Osteoblast (primary cell): ENCODE measurements at regions not wholly inside any gene's neighbourhood (a gene's known extent, or its start where the extent isn't known, plus 50 kb on each side); places are given as distances from the start of the nearest gene placed in this dataset.

ENCODE experiments used
- DNase-seq: peaks from one replicate; pipeline ENCODE4 v3.0.0; 2011; ENCODE audit warnings: low spot score, mixed read lengths; ENCODE audit not compliant: insufficient read length; ENCODE audit errors: missing footprints
- H2AFZ ChIP-seq: 2 replicates; pipeline ENCODE4 v1.6.0; 2011; ENCODE audit warnings: mild to moderate bottlenecking, low read length
- H3K27ac ChIP-seq: 2 replicates; pipeline ENCODE4 v1.5.1; 2011; ENCODE audit warnings: mild to moderate bottlenecking, low read depth, low read length, moderate library complexity
- H3K27me3 ChIP-seq: 2 replicates; pipeline ENCODE4 v1.6.0; 2012; ENCODE audit warnings: mild to moderate bottlenecking, control low read depth, inconsistent platforms, low read length, moderate library complexity; ENCODE audit not compliant: insufficient read depth
- H3K36me3 ChIP-seq: 2 replicates; pipeline ENCODE4 v1.5.1; 2011; ENCODE audit warnings: mild to moderate bottlenecking, low read length, control low read depth, moderate library complexity; ENCODE audit not compliant: insufficient read depth
- H3K4me1 ChIP-seq: 2 replicates; pipeline ENCODE4 v1.5.1; 2011; ENCODE audit warnings: mild to moderate bottlenecking, low read length, control low read depth, moderate library complexity; ENCODE audit not compliant: insufficient read depth
- H3K4me2 ChIP-seq: 2 replicates; pipeline ENCODE4 v1.6.0; 2011; ENCODE audit warnings: mild to moderate bottlenecking, low read length; ENCODE audit not compliant: insufficient read depth
- H3K4me3 ChIP-seq: fragments of 200-600 bp; sonication (generic); 3 replicates; pipeline ENCODE4 v1.5.1; 2012; ENCODE audit warnings: mild to moderate bottlenecking, low read length, inconsistent platforms; ENCODE audit not compliant: insufficient read depth
- H3K79me2 ChIP-seq: 2 replicates; pipeline ENCODE4 v1.6.0; 2012; ENCODE audit warnings: mild to moderate bottlenecking, low read length, control low read depth, inconsistent platforms; ENCODE audit not compliant: insufficient read depth
- H3K9me3 ChIP-seq: 2 replicates; pipeline ENCODE4 v1.5.1; 2011; ENCODE audit warnings: low read depth, low read length, control low read depth
- H4K20me1 ChIP-seq: 2 replicates; pipeline ENCODE4 v1.6.0; 2012; ENCODE audit warnings: mild to moderate bottlenecking, low read length, control low read depth; ENCODE audit not compliant: insufficient read depth
- CTCF ChIP-seq: IDR thresholded peaks from 2 replicates; pipeline ENCODE4 v1.5.1; 2011; ENCODE audit warnings: mild to moderate bottlenecking, low read depth, low read length, moderate library complexity; ENCODE audit errors: extremely low read depth

- Histone ChIP-seq H3K4me3 (no peak overlapping the region), H3K27ac (no peak overlapping the region), H3K9me3 (no peaks in the 10 kb centered on the region), H4K20me1 (no peaks in the 10 kb centered on the region), H3K27me3 (no peaks in the 10 kb centered on the region), H3K36me3 (no peaks in the 10 kb centered on the region), H3K79me2 (no peaks in the 10 kb centered on the region), H3K4me2 (no peak overlapping the region), H3K4me1 (no peaks in the 10 kb centered on the region), H2AFZ (no peak overlapping the region)
- no peak for TF ChIP-seq CTCF
- DNase-seq, result no peak
Observed at GRCh38 chr12:115763376-115763775, 514.1 kb downstream of the MED13L start.

- no peak for TF ChIP-seq CTCF
- H3K9me3 ChIP-seq, result no peaks in the 10 kb centered on the region
Observed at GRCh38 chr12:115762936-115763335, 514.6 kb downstream of the MED13L start.

GRCh38 chr12:115761784-115762183, 515.7 kb downstream of the MED13L start:
- no peak for TF ChIP-seq CTCF
- Histone ChIP-seq H3K4me3 (no peak overlapping the region), H3K4me2 (no peak overlapping the region)

More at GRCh38 chr12:115762936-115763335, 514.6 kb downstream of the MED13L start:
- peaks cover under 1% of the 10 kb centered on the region for H3K27me3 ChIP-seq
- no peak for DNase-seq
- H3K4me2 ChIP-seq, result no peak overlapping the region
- H3K79me2 ChIP-seq, result no peaks in the 10 kb centered on the region
- H3K4me3 ChIP-seq, result no peak overlapping the region
- H3K4me1 ChIP-seq, result no peaks in the 10 kb centered on the region
- H3K27ac ChIP-seq, result no peak overlapping the region
- H2AFZ ChIP-seq, result no peak overlapping the region
- H3K36me3 ChIP-seq, result no peaks in the 10 kb centered on the region
- H4K20me1 ChIP-seq, result no peaks in the 10 kb centered on the region

GRCh38 chr12:115760231-115760630, 517.3 kb downstream of the MED13L start:
- H2AFZ ChIP-seq, result no peak overlapping the region
- H3K79me2 ChIP-seq, result no peaks in the 10 kb centered on the region
- no peaks in the 10 kb centered on the region for H4K20me1 ChIP-seq
- H3K27ac ChIP-seq, result no peak overlapping the region
- H3K9me3 ChIP-seq, result no peaks in the 10 kb centered on the region
- peaks cover 21% of the 10 kb centered on the region for H3K27me3 ChIP-seq
- no peak for TF ChIP-seq CTCF
- no peak overlapping the region for H3K4me3 ChIP-seq
- no peaks in the 10 kb centered on the region for H3K36me3 ChIP-seq
- no peak overlapping the region for H3K4me2 ChIP-seq
- no peak for DNase-seq
- H3K4me1 ChIP-seq, result no peaks in the 10 kb centered on the region

More at GRCh38 chr12:115761784-115762183, 515.7 kb downstream of the MED13L start:
- no peaks in the 10 kb centered on the region for H3K9me3 ChIP-seq
- no peak overlapping the region for H2AFZ ChIP-seq
- no peaks in the 10 kb centered on the region for H3K4me1 ChIP-seq
- peaks cover 6% of the 10 kb centered on the region for H3K27me3 ChIP-seq
- no peaks in the 10 kb centered on the region for H3K79me2 ChIP-seq
- H4K20me1 ChIP-seq, result no peaks in the 10 kb centered on the region
- no peak overlapping the region for H3K27ac ChIP-seq
- no peak for DNase-seq
- no peaks in the 10 kb centered on the region for H3K36me3 ChIP-seq
